Endothelial cell of umbilical vein (primary cell): ENCODE measurements at regions not wholly inside any gene's neighbourhood (a gene's known extent, or its start where the extent isn't known, plus 50 kb on each side); places are given as distances from the start of the nearest gene placed in this dataset.

Experiments used
- EZH2 ChIP-seq: IDR thresholded peaks from 2 replicates; pipeline ENCODE4 v1.6.1; 2012; ENCODE audit warnings: borderline replicate concordance, low read depth, mild to moderate bottlenecking, moderate library complexity, low read length, inconsistent platforms; ENCODE audit not compliant: severe bottlenecking
- FOS ChIP-seq: IDR thresholded peaks from 2 replicates; pipeline ENCODE4 v1.6.1; 2011; ENCODE audit warnings: mild to moderate bottlenecking, low read length, moderate library complexity, borderline replicate concordance; ENCODE audit not compliant: insufficient read depth
- POLR2A ChIP-seq: IDR thresholded peaks from 2 replicates; pipeline ENCODE4 v1.6.1; 2012; ENCODE audit warnings: low read depth, mild to moderate bottlenecking, control low read depth, low read length
- POLR2AphosphoS5 ChIP-seq: IDR thresholded peaks from 2 replicates; pipeline ENCODE4 v1.6.1; 2012; ENCODE audit warnings: low read depth, mild to moderate bottlenecking, control low read depth, low read length, moderate library complexity; ENCODE audit not compliant: insufficient read depth
- TF ChIP-seq, protein P1 (sequence below), 2 donors: IDR thresholded peaks; 1 replicate in 1 of 2; 2 replicates in 1 of 2; pipeline ENCODE4 v1.5.1; 2011; ENCODE audit warnings: low read length in 2 of 2, mild to moderate bottlenecking in 2 of 2, moderate library complexity in 2 of 2, control low read depth in 1 of 2, inconsistent platforms in 1 of 2, low read depth in 1 of 2; ENCODE audit not compliant: insufficient read depth in 1 of 2; ENCODE audit errors: extremely low read depth in 1 of 2

DNA sequence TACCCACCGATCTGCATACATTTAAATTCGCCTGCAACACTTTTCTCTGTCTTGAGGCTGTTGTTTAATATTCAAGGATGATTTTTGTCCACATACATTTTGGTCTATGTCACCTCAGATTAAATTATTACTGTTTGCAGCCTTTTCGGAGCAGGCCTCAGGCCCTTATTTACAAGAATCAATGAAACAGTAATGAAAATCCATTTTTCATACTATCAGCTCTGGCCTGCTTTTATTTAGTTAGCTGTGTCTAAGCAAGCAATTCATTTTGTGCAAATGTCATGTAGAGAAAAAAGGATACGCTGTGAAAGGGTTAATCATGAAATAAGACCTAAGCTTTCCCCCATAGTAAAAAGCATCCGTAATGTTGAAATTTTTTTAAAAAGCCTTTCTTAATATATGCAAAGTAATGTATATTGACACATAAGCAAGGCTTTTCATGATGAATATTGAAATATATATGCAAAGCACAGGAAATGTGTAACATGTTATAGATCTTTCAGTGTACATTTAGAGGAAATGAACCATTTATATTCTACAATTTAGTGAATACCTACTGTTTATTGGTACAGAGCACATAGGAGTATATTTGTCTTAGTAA, 1135.3 kb upstream of the ZEB2 start:
- TF ChIP-seq POLR2AphosphoS5 (no peak), POLR2A (no peak), EZH2 (no peak), FOS (no peak)
- TF ChIP-seq, protein P1, sequence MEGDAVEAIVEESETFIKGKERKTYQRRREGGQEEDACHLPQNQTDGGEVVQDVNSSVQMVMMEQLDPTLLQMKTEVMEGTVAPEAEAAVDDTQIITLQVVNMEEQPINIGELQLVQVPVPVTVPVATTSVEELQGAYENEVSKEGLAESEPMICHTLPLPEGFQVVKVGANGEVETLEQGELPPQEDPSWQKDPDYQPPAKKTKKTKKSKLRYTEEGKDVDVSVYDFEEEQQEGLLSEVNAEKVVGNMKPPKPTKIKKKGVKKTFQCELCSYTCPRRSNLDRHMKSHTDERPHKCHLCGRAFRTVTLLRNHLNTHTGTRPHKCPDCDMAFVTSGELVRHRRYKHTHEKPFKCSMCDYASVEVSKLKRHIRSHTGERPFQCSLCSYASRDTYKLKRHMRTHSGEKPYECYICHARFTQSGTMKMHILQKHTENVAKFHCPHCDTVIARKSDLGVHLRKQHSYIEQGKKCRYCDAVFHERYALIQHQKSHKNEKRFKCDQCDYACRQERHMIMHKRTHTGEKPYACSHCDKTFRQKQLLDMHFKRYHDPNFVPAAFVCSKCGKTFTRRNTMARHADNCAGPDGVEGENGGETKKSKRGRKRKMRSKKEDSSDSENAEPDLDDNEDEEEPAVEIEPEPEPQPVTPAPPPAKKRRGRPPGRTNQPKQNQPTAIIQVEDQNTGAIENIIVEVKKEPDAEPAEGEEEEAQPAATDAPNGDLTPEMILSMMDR (IDR thresholded peaks at IDR 0.05; ENCODE audit: extremely low read depth in 1 of 2, insufficient read depth in 1 of 2, low read depth in 1 of 2, low read length in 2 of 2): no peak
